KG1 (cell line): ENCODE measurements at regions not wholly inside any gene's neighbourhood (a gene's known extent, or its start where the extent isn't known, plus 50 kb on each side); places are given as distances from the start of the nearest gene placed in this dataset.
"Not testable (repeated sequence)": the region's sequence is repeated elsewhere in the genome, so short reads cannot be mapped to it uniquely, and the experiment has no call there.

Experiments used
- DNase-seq: peaks from one replicate; lab custom pipeline; 2025; lab: John Stamatoyannopoulos, UW

- DNase-seq: not testable (repeated sequence)
Measured at GRCh38 chr17:22044706-22045246, 352.5 kb downstream of the KCNJ18 start.

- not testable (repeated sequence) for DNase-seq
Measured at GRCh38 chr17:22047521-22047920, 355.2 kb downstream of the KCNJ18 start.

GRCh38 chr17:22048226-22048625, 355.9 kb downstream of the KCNJ18 start:
- not testable (repeated sequence) for DNase-seq

GRCh38 chr17:22050766-22051165, 358.4 kb downstream of the KCNJ18 start:
- DNase-seq: not testable (repeated sequence)

GRCh38 chr17:22052715-22053114, 360.4 kb downstream of the KCNJ18 start:
- DNase-seq: not testable (repeated sequence)

GRCh38 chr17:22056566-22056965, 364.2 kb downstream of the KCNJ18 start:
- not testable (repeated sequence) for DNase-seq

- not testable (repeated sequence) for DNase-seq
Measured at GRCh38 chr17:22075918-22076317, 383.6 kb downstream of the KCNJ18 start.

GRCh38 chr17:22088589-22088988, 396.3 kb downstream of the KCNJ18 start:
- DNase-seq: not testable (repeated sequence)

- no peak for DNase-seq
Measured at GRCh38 chr17:22090263-22090935, 398.1 kb downstream of the KCNJ18 start.

- DNase-seq: not testable (repeated sequence)
Measured at GRCh38 chr17:22091041-22091679, 398.8 kb downstream of the KCNJ18 start.

GRCh38 chr17:22091840-22092239, 399.5 kb downstream of the KCNJ18 start:
- DNase-seq: not testable (repeated sequence)

- not testable (repeated sequence) for DNase-seq
Measured at GRCh38 chr17:22095414-22095813, 403.1 kb downstream of the KCNJ18 start.

- DNase-seq: not testable (repeated sequence)
Measured at GRCh38 chr17:22099633-22100032, 407.3 kb downstream of the KCNJ18 start.

- DNase-seq: no peak
Measured at GRCh38 chr17:22102177-22102576, 409.9 kb downstream of the KCNJ18 start.

- not testable (repeated sequence) for DNase-seq
Measured at GRCh38 chr17:22116720-22117119, 424.4 kb downstream of the KCNJ18 start.

GRCh38 chr17:22117401-22117800, 425.1 kb downstream of the KCNJ18 start:
- DNase-seq: not testable (repeated sequence)

GRCh38 chr17:22119016-22119415, 426.7 kb downstream of the KCNJ18 start:
- not testable (repeated sequence) for DNase-seq

- not testable (repeated sequence) for DNase-seq
Measured at GRCh38 chr17:22119751-22120150, 427.4 kb downstream of the KCNJ18 start.

GRCh38 chr17:22123536-22124281, 431.4 kb downstream of the KCNJ18 start:
- DNase-seq: no peak

GRCh38 chr17:22128171-22128570, 435.8 kb downstream of the KCNJ18 start:
- DNase-seq: no peak

GRCh38 chr17:22128723-22129122, 436.4 kb downstream of the KCNJ18 start:
- DNase-seq: no peak

- not testable (repeated sequence) for DNase-seq
Measured at GRCh38 chr17:22129920-22130319, 437.6 kb downstream of the KCNJ18 start.
